ENCODE measurements at regions not wholly inside any gene's neighbourhood (a gene's known extent, or its start where the extent isn't known, plus 50 kb on each side); places are given as distances from the start of the nearest gene placed in this dataset.
"Not testable (repeated sequence)": the region's sequence is repeated elsewhere in the genome, so short reads cannot be mapped to it uniquely, and the experiment has no call there.

DNA sequence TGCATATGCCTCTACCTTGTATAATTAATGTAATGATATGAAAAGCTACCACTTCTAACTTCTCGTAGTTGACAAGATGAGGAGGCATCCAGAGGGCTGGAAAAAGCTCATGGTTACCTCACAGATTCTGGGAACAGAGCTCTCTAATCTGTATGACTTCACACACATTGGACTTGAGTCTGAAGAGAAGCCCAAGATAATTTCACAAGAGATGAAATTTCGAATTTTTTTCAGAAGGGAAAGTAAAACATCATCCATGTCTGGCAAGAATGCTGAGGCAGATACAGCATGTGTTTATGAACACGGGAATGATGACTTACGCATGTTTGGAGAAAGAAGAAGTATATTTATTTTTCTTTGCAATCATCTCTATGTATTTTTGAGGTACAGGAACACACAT is 141.8 kb upstream of the TENT5A start:
- no peaks in the 10 kb centered on the region for H3K36me3 ChIP-seq (ENCODE audit: control insufficient read depth, insufficient read depth, low read length)
- DNase-seq (ENCODE audit: extremely low read depth, insufficient read length) = no peak
- H3K27me3 ChIP-seq (replicated peaks; ENCODE audit: control insufficient read depth, insufficient read depth, low read length) = no peaks in the 10 kb centered on the region
- TF ChIP-seq, protein P1, sequence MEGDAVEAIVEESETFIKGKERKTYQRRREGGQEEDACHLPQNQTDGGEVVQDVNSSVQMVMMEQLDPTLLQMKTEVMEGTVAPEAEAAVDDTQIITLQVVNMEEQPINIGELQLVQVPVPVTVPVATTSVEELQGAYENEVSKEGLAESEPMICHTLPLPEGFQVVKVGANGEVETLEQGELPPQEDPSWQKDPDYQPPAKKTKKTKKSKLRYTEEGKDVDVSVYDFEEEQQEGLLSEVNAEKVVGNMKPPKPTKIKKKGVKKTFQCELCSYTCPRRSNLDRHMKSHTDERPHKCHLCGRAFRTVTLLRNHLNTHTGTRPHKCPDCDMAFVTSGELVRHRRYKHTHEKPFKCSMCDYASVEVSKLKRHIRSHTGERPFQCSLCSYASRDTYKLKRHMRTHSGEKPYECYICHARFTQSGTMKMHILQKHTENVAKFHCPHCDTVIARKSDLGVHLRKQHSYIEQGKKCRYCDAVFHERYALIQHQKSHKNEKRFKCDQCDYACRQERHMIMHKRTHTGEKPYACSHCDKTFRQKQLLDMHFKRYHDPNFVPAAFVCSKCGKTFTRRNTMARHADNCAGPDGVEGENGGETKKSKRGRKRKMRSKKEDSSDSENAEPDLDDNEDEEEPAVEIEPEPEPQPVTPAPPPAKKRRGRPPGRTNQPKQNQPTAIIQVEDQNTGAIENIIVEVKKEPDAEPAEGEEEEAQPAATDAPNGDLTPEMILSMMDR (IDR thresholded peaks at IDR 0.05; ENCODE audit: insufficient read depth, low read length, poor library complexity, severe bottlenecking) = no peak
- no peak overlapping the region for H3K4me3 ChIP-seq (replicated peaks; ENCODE audit: low read depth, low read length)

DNA sequence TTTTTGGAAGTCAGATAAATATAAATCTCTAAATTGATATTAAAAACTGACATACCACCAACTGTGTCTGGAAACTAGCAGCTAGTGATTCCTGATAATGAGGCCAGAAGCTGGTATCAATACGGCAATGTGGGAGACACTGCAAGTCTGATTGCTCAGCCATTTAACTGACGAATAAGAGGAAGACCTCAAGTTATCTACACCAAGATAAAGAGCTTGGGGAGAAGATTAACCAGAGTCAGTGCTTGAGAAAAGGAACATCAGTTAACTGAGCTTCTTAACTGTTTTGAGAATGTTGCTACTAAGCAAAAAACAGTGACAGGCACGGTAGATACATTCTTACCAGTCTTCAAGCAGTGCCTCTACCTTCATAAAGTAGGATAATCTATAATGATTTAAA is 140.4 kb upstream of the TENT5A start:
- H3K27me3 ChIP-seq (replicated peaks; ENCODE audit: control insufficient read depth, insufficient read depth, low read length) = no peaks in the 10 kb centered on the region
- DNase-seq (ENCODE audit: extremely low read depth, insufficient read length) = no peak
- no peaks in the 10 kb centered on the region for H3K36me3 ChIP-seq (ENCODE audit: control insufficient read depth, insufficient read depth, low read length)
- TF ChIP-seq, protein P1 (IDR thresholded peaks at IDR 0.05; ENCODE audit: insufficient read depth, low read length, poor library complexity, severe bottlenecking) = no peak
- H3K4me3 ChIP-seq (replicated peaks; ENCODE audit: low read depth, low read length) = no peak overlapping the region

DNA sequence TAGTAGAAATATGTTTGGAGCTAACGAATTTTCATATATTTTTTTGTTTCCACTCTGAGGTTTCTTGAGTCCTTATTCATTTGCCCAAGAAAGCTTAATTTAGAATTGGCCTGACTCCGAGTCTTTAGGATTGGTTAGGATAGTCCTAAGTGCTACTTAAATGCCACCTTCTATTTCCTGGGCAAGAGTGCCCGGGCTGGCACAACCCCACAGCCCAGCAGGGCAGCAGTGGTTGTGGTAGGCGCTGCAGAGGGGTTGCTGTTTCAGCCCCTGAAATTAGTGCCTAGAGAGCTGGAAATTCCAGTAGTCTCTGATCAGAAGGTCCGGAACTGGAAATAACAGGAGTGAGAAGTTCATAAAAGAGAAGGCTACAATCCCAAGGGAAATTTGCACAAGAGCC is 139.4 kb upstream of the TENT5A start:
- TF ChIP-seq, protein P1 (IDR thresholded peaks at IDR 0.05; ENCODE audit: insufficient read depth, low read length, poor library complexity, severe bottlenecking) = no peak
- H3K36me3 ChIP-seq (ENCODE audit: control insufficient read depth, insufficient read depth, low read length) = no peaks in the 10 kb centered on the region
- H3K27me3 ChIP-seq (replicated peaks; ENCODE audit: control insufficient read depth, insufficient read depth, low read length) = no peaks in the 10 kb centered on the region
- no peak overlapping the region for H3K4me3 ChIP-seq (replicated peaks; ENCODE audit: low read depth, low read length)
- DNase-seq (ENCODE audit: extremely low read depth, insufficient read length) = no peak

DNA sequence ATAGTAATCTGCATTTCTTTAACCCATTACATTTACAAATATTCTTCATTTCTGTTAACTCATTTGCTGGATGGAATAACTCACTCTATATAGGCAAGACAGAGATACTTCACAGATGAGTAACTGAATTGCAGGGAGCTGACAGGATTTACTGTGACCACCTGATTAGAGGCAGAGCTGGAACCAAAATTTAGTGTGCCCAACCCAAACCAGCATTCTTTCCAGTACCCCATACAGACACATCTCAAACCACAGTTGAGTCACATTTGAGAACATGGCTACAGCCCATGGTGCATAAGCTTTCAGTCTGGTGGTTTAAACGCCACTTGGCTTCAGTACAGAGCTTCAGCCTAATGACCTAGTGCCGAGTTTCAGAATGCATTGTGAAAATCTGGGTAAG is 138.4 kb upstream of the TENT5A start:
- TF ChIP-seq, protein P1 (IDR thresholded peaks at IDR 0.05; ENCODE audit: insufficient read depth, low read length, poor library complexity, severe bottlenecking) = no peak
- H3K4me3 ChIP-seq (replicated peaks; ENCODE audit: low read depth, low read length) = no peak overlapping the region

DNA sequence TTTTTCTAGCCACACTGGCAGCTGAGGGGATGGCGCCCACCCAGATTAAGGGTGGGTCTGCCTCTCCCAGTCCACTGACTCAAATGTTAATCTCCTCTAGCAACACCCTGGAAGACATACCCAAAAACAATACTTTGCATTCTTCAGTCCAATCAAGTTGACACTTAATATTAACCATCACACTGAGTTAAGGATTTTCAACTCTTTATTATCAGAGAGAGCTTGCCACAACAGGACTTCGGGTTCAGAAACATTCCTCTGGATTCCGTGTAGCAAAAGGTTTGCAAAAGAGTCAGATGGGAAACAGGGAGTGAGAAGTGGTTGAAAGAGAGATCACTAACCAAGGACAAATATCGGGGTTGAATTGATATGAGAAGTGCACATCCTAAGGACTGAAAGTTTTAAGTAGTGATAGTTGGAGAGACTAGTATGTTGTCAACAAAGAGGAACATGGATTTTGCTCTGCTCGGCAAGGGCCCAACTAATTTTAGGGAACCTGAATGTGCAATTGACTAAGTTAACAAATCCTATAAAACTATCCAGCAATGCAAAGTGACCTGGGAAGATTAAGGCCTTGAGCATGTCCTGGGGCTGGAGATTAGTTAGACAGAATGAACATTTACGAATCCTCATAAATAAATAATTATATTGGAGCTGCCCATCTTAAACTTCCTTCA is 137.0 kb upstream of the TENT5A start:
- Histone ChIP-seq H3K27me3 (replicated peaks; ENCODE audit: control insufficient read depth, insufficient read depth, low read length) (no peaks in the 10 kb centered on the region), H3K36me3 (ENCODE audit: control insufficient read depth, insufficient read depth, low read length) (no peaks in the 10 kb centered on the region), H3K4me3 (replicated peaks; ENCODE audit: low read depth, low read length) (no peak overlapping the region)
- TF ChIP-seq, protein P1 (IDR thresholded peaks at IDR 0.05; ENCODE audit: insufficient read depth, low read length, poor library complexity, severe bottlenecking) = no peak
- no peak for DNase-seq (ENCODE audit: extremely low read depth, insufficient read length)

More for the DNA sequence above, 138.4 kb upstream of the TENT5A start:
- H3K36me3 ChIP-seq (ENCODE audit: control insufficient read depth, insufficient read depth, low read length) = no peaks in the 10 kb centered on the region
- H3K27me3 ChIP-seq (replicated peaks; ENCODE audit: control insufficient read depth, insufficient read depth, low read length) = no peaks in the 10 kb centered on the region
- no peak for DNase-seq (ENCODE audit: extremely low read depth, insufficient read length)

DNA sequence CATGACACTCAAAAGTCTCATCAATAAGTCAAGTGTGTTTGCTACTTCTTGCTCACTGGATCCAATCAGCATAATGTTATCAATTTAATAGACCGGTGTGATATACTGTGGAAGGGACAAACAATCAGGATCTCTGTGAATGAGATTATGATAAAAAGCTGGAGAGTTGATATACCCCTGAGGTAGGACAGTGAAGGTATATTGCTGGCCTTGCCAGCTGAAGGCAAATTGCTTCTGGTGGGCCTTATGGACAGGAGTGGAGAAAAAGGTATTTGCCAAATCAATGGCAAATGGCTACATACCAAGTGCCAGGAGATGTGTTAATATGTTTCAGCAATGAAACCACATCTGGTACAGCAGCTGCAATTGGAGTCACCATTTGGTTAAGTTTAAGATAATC is 134.4 kb upstream of the TENT5A start:
- not testable (repeated sequence) for H3K36me3 ChIP-seq (ENCODE audit: control insufficient read depth, insufficient read depth, low read length); H3K4me3 ChIP-seq (replicated peaks; ENCODE audit: low read depth, low read length); H3K27me3 ChIP-seq (replicated peaks; ENCODE audit: control insufficient read depth, insufficient read depth, low read length); DNase-seq (ENCODE audit: extremely low read depth, insufficient read length)

Measured in GM06990 (cell line).